Stimulated activated naive CD8-positive, alpha-beta T cell treated with anti-CD3 and anti-CD28 coated beads, Interleukin-15, Interleukin-2, amounts not matched to agents 100 ng/mL and 50 ng/mL, for 24 hours (primary cell): ENCODE measurements at regions not wholly inside any gene's neighbourhood (a gene's known extent, or its start where the extent isn't known, plus 50 kb on each side); places are given as distances from the start of the nearest gene placed in this dataset.

Experiments
- H3K27ac Mint-ChIP-seq: one replicate; pipeline ENCODE4 v1.8.0; 2021; ENCODE audit warnings: mild to moderate bottlenecking, mixed read lengths
- H3K27me3 Mint-ChIP-seq: one replicate; pipeline ENCODE4 v1.8.0; 2021; ENCODE audit warnings: mixed read lengths
- H3K36me3 Mint-ChIP-seq: one replicate; pipeline ENCODE4 v1.8.0; 2021; ENCODE audit warnings: low read depth, mixed read lengths
- H3K4me1 Mint-ChIP-seq: one replicate; pipeline ENCODE4 v1.8.0; 2021; ENCODE audit warnings: low read depth, mixed read lengths
- H3K4me3 Mint-ChIP-seq: one replicate; pipeline ENCODE4 v1.8.0; 2021; ENCODE audit warnings: mild to moderate bottlenecking, mixed read lengths
- H3K9me3 Mint-ChIP-seq: one replicate; pipeline ENCODE4 v1.8.0; 2021; ENCODE audit warnings: mixed read lengths

- H3K27ac Mint-ChIP-seq = no peak overlapping the region
- peaks cover 4% of the 10 kb centered on the region for H3K9me3 Mint-ChIP-seq
- H3K4me1 Mint-ChIP-seq = no peaks in the 10 kb centered on the region
- no peak overlapping the region for H3K4me3 Mint-ChIP-seq
- no peaks in the 10 kb centered on the region for H3K36me3 Mint-ChIP-seq
- peaks cover 4% of the 10 kb centered on the region for H3K27me3 Mint-ChIP-seq
These were observed 335.4 kb upstream of the PFKP start for GRCh38 chr10:2731940-2732339.

- Mint-ChIP-seq H3K4me1 (no peaks in the 10 kb centered on the region), H3K27ac (no peak overlapping the region), H3K36me3 (no peaks in the 10 kb centered on the region), H3K9me3 (peaks cover 4% of the 10 kb centered on the region), H3K27me3 (peaks cover 4% of the 10 kb centered on the region), H3K4me3 (no peak overlapping the region)
These were observed 338.2 kb upstream of the PFKP start for GRCh38 chr10:2729197-2729596.

GRCh38 chr10:2728087-2728486 lies 339.3 kb upstream of the PFKP start:
- Mint-ChIP-seq H3K27ac (no peak overlapping the region), H3K27me3 (peaks cover 4% of the 10 kb centered on the region), H3K4me1 (no peaks in the 10 kb centered on the region), H3K36me3 (no peaks in the 10 kb centered on the region), H3K9me3 (peaks cover 4% of the 10 kb centered on the region), H3K4me3 (no peak overlapping the region)

GRCh38 chr10:2716596-2716995 lies 350.8 kb upstream of the PFKP start:
- Mint-ChIP-seq H3K27ac (no peak overlapping the region), H3K4me1 (no peaks in the 10 kb centered on the region), H3K4me3 (no peak overlapping the region), H3K27me3 (no peaks in the 10 kb centered on the region), H3K9me3 (peaks cover under 1% of the 10 kb centered on the region), H3K36me3 (no peaks in the 10 kb centered on the region)

GRCh38 chr10:2714597-2714996 lies 352.8 kb upstream of the PFKP start:
- Mint-ChIP-seq H3K4me3 (no peak overlapping the region), H3K36me3 (no peaks in the 10 kb centered on the region), H3K4me1 (no peaks in the 10 kb centered on the region), H3K9me3 (peaks cover 10% of the 10 kb centered on the region), H3K27ac (no peak overlapping the region), H3K27me3 (peaks cover 3% of the 10 kb centered on the region)

GRCh38 chr10:2703953-2704352 lies 363.4 kb upstream of the PFKP start:
- H3K9me3 Mint-ChIP-seq = peaks cover 3% of the 10 kb centered on the region

GRCh38 chr10:2701802-2702201 lies 365.5 kb upstream of the PFKP start:
- Mint-ChIP-seq H3K27me3 (peaks cover 16% of the 10 kb centered on the region), H3K4me3 (no peak overlapping the region), H3K27ac (no peak overlapping the region), H3K4me1 (no peaks in the 10 kb centered on the region), H3K9me3 (no peaks in the 10 kb centered on the region), H3K36me3 (no peaks in the 10 kb centered on the region)

More at GRCh38 chr10:2703953-2704352, 363.4 kb upstream of the PFKP start:
- no peaks in the 10 kb centered on the region for H3K4me1 Mint-ChIP-seq
- H3K4me3 Mint-ChIP-seq = no peak overlapping the region
- no peak overlapping the region for H3K27ac Mint-ChIP-seq
- no peaks in the 10 kb centered on the region for H3K36me3 Mint-ChIP-seq
- peaks cover 4% of the 10 kb centered on the region for H3K27me3 Mint-ChIP-seq

- Mint-ChIP-seq H3K27me3 (peaks cover 16% of the 10 kb centered on the region), H3K9me3 (no peaks in the 10 kb centered on the region), H3K36me3 (no peaks in the 10 kb centered on the region), H3K4me1 (no peaks in the 10 kb centered on the region), H3K4me3 (no peak overlapping the region), H3K27ac (no peak overlapping the region)
These were observed 366.6 kb upstream of the PFKP start for GRCh38 chr10:2700626-2701305.

- no peak overlapping the region for H3K4me3 Mint-ChIP-seq
- peaks cover 3% of the 10 kb centered on the region for H3K9me3 Mint-ChIP-seq
- no peak overlapping the region for H3K27ac Mint-ChIP-seq
- H3K36me3 Mint-ChIP-seq = no peaks in the 10 kb centered on the region
- peaks cover 6% of the 10 kb centered on the region for H3K27me3 Mint-ChIP-seq
- no peaks in the 10 kb centered on the region for H3K4me1 Mint-ChIP-seq
These were observed 378.4 kb upstream of the PFKP start for GRCh38 chr10:2688958-2689357.

- H3K27ac Mint-ChIP-seq = no peak overlapping the region
- no peaks in the 10 kb centered on the region for H3K4me1 Mint-ChIP-seq
- no peaks in the 10 kb centered on the region for H3K36me3 Mint-ChIP-seq
- peaks cover 3% of the 10 kb centered on the region for H3K9me3 Mint-ChIP-seq
- H3K27me3 Mint-ChIP-seq = peaks cover 8% of the 10 kb centered on the region
- H3K4me3 Mint-ChIP-seq = no peak overlapping the region
These were observed 380.7 kb upstream of the PFKP start for GRCh38 chr10:2686691-2687090.

- Mint-ChIP-seq H3K4me3 (no peak overlapping the region), H3K36me3 (no peaks in the 10 kb centered on the region), H3K4me1 (no peaks in the 10 kb centered on the region), H3K9me3 (no peaks in the 10 kb centered on the region), H3K27ac (no peak overlapping the region), H3K27me3 (peaks cover 9% of the 10 kb centered on the region)
These were observed 384.9 kb upstream of the PFKP start for GRCh38 chr10:2682491-2682890.

GRCh38 chr10:2681891-2682290 lies 385.5 kb upstream of the PFKP start:
- no peak overlapping the region for H3K4me3 Mint-ChIP-seq
- no peaks in the 10 kb centered on the region for H3K36me3 Mint-ChIP-seq
- H3K27ac Mint-ChIP-seq = no peak overlapping the region
- H3K4me1 Mint-ChIP-seq = no peaks in the 10 kb centered on the region
- H3K27me3 Mint-ChIP-seq = peaks cover 9% of the 10 kb centered on the region
- no peaks in the 10 kb centered on the region for H3K9me3 Mint-ChIP-seq

GRCh38 chr10:2680821-2681220 lies 386.5 kb upstream of the PFKP start:
- Mint-ChIP-seq H3K27ac (no peak overlapping the region), H3K27me3 (peaks cover 9% of the 10 kb centered on the region), H3K36me3 (no peaks in the 10 kb centered on the region), H3K4me3 (no peak overlapping the region), H3K9me3 (no peaks in the 10 kb centered on the region), H3K4me1 (no peaks in the 10 kb centered on the region)

- H3K27me3 Mint-ChIP-seq = peaks cover 9% of the 10 kb centered on the region
- no peak overlapping the region for H3K4me3 Mint-ChIP-seq
- no peaks in the 10 kb centered on the region for H3K36me3 Mint-ChIP-seq
- no peaks in the 10 kb centered on the region for H3K9me3 Mint-ChIP-seq
- no peaks in the 10 kb centered on the region for H3K4me1 Mint-ChIP-seq
- no peak overlapping the region for H3K27ac Mint-ChIP-seq
These were observed 387.7 kb upstream of the PFKP start for GRCh38 chr10:2679646-2680045.

GRCh38 chr10:2676455-2676854 lies 390.9 kb upstream of the PFKP start:
- no peaks in the 10 kb centered on the region for H3K9me3 Mint-ChIP-seq
- no peak overlapping the region for H3K27ac Mint-ChIP-seq
- H3K4me3 Mint-ChIP-seq = no peak overlapping the region
- no peaks in the 10 kb centered on the region for H3K4me1 Mint-ChIP-seq
- peaks cover 10% of the 10 kb centered on the region for H3K27me3 Mint-ChIP-seq
- no peaks in the 10 kb centered on the region for H3K36me3 Mint-ChIP-seq

- no peaks in the 10 kb centered on the region for H3K4me1 Mint-ChIP-seq
- H3K27me3 Mint-ChIP-seq = peaks cover 3% of the 10 kb centered on the region
- no peak overlapping the region for H3K27ac Mint-ChIP-seq
- H3K4me3 Mint-ChIP-seq = no peak overlapping the region
- no peaks in the 10 kb centered on the region for H3K36me3 Mint-ChIP-seq
- no peaks in the 10 kb centered on the region for H3K9me3 Mint-ChIP-seq
These were observed 392.9 kb upstream of the PFKP start for GRCh38 chr10:2674451-2674850.
